ENCODE measurements at regions not wholly inside any gene's neighbourhood (a gene's known extent, or its start where the extent isn't known, plus 50 kb on each side); places are given as distances from the start of the nearest gene placed in this dataset.

DNA sequence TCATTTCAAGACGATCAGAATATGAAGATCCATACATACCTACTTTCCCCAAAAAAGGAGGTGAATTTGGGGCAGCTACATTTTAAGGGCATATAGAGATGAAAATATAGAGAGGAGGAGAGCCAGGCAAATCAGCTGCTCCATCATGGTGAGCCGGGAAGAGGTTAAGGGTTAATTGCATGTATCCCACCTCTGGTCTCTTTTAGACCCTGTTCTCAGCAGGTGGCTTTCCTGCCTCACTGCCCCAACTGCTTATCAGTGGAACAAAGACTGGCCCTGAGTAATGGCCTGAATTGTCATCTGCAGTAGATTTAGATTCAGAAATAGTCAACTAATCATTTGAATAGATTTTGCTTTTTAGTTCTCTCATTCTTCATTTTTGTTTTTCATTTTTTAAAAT lies 206.6 kb downstream of the SPRY2 start:
- no peak overlapping the region for H2AFZ ChIP-seq (ENCODE audit: low read depth, low read length, poor library complexity, severe bottlenecking)
- no peak overlapping the region for H3K27ac ChIP-seq (ENCODE audit: low read depth, low read length)
- ChIA-PET CTCF (no interaction called here), RAD21 (ENCODE audit: low non-redundant PET in 1 of 2, low total read pairs in 2 of 2, uncharacterized antibody in 2 of 2, unreplicated experiment in 2 of 2) (no interaction called here), POLR2A (no interaction called here)
- no peaks in the 10 kb centered on the region for H3K27me3 ChIP-seq (ENCODE audit: insufficient read depth, low read length)
- peaks cover 2 to 13% of the 10 kb centered on the region in 2 experiments; a peak in 3 of 4 replicates for H3K4me1 ChIP-seq (ENCODE audit: control insufficient read depth in 1 of 2, insufficient read depth in 2 of 2, low read length in 2 of 2)
- no peaks in the 10 kb centered on the region for H4K20me1 ChIP-seq (ENCODE audit: insufficient read depth)
- H3K4me2 ChIP-seq (ENCODE audit: low read length) = no peak overlapping the region
- no peaks in the 10 kb centered on the region for H3K9me2 ChIP-seq (ENCODE audit: insufficient read depth)
- H3K79me2 ChIP-seq (ENCODE audit: insufficient read depth, low read length) = no peaks in the 10 kb centered on the region
- no peak overlapping the region for H3K4me3 ChIP-seq (replicated peaks in 1 of 2; ENCODE audit: low read depth in 1 of 2, low read length in 2 of 2)
- no peaks in the 10 kb centered on the region for H3K36me3 ChIP-seq (ENCODE audit: control insufficient read depth in 1 of 2, insufficient read depth in 2 of 2, low read length in 2 of 2)
- DNase-seq (ENCODE audit: low read depth, low spot score) = no peak
- no peaks in the 10 kb centered on the region for H3K9me3 ChIP-seq (ENCODE audit: control insufficient read depth in 1 of 2, insufficient read depth in 1 of 2, low read depth in 1 of 2, low read length in 2 of 2)
- intact Hi-C loops (cut with micrococcal nuclease) = no loop called here
- TF ChIP-seq SRF (IDR thresholded peaks at IDR 0.05; ENCODE audit: low read depth) = no peak
- no peak for TF ChIP-seq JUND (IDR thresholded peaks at IDR 0.05)
- no peak for TF ChIP-seq YY1 (IDR thresholded peaks at IDR 0.05; ENCODE audit: extremely low read depth, insufficient replicate concordance, low read depth, low read length)
- no peak for TF ChIP-seq ZFX (IDR thresholded peaks at IDR 0.05)
- TF ChIP-seq, protein P1, sequence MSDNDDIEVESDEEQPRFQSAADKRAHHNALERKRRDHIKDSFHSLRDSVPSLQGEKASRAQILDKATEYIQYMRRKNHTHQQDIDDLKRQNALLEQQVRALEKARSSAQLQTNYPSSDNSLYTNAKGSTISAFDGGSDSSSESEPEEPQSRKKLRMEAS (IDR thresholded peaks at IDR 0.05) = no peak
- TF ChIP-seq POLR2A (IDR thresholded peaks at IDR 0.05; ENCODE audit: borderline replicate concordance, extremely low read depth, insufficient read depth, insufficient read length) = no peak
- TF ChIP-seq CEBPB (IDR thresholded peaks at IDR 0.05; ENCODE audit: low read depth) = no peak
- TF ChIP-seq POLR2AphosphoS5 (IDR thresholded peaks at IDR 0.05; ENCODE audit: low read depth, low read length) = no peak
- TF ChIP-seq TCF7L2 (IDR thresholded peaks at IDR 0.05; ENCODE audit: borderline replicate concordance, extremely low read depth, insufficient read depth, insufficient read length) = no peak
- TF ChIP-seq, protein P2, sequence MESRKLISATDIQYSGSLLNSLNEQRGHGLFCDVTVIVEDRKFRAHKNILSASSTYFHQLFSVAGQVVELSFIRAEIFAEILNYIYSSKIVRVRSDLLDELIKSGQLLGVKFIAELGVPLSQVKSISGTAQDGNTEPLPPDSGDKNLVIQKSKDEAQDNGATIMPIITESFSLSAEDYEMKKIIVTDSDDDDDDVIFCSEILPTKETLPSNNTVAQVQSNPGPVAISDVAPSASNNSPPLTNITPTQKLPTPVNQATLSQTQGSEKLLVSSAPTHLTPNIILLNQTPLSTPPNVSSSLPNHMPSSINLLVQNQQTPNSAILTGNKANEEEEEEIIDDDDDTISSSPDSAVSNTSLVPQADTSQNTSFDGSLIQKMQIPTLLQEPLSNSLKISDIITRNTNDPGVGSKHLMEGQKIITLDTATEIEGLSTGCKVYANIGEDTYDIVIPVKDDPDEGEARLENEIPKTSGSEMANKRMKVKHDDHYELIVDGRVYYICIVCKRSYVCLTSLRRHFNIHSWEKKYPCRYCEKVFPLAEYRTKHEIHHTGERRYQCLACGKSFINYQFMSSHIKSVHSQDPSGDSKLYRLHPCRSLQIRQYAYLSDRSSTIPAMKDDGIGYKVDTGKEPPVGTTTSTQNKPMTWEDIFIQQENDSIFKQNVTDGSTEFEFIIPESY (IDR thresholded peaks at IDR 0.05; ENCODE audit: extremely low read depth, insufficient replicate concordance, low read length) = no peak
- no TSS peak for BruUV-seq (replicated peaks)
- H3K9ac ChIP-seq (ENCODE audit: low read length) = no peak overlapping the region
- ATAC-seq = no peak
